Endodermal cell (in vitro differentiated cells): ENCODE measurements at regions not wholly inside any gene's neighbourhood (a gene's known extent, or its start where the extent isn't known, plus 50 kb on each side); places are given as distances from the start of the nearest gene placed in this dataset.

ENCODE experiments used
- DNase-seq: peaks from one replicate; pipeline ENCODE4 v3.0.0-alpha.2; 2017
- H3K27ac ChIP-seq: 2 replicates; pipeline ENCODE4 v1.5.1; 2013; ENCODE audit warnings: mild to moderate bottlenecking, low read depth, low read length, moderate library complexity
- H3K27me3 ChIP-seq: 2 replicates; pipeline ENCODE4 v1.6.1; 2013; ENCODE audit warnings: mild to moderate bottlenecking, low read length, moderate library complexity; ENCODE audit not compliant: insufficient read depth, control insufficient read depth, poor library complexity, severe bottlenecking
- H3K36me3 ChIP-seq: 2 replicates; pipeline ENCODE4 v1.7.0; 2013; ENCODE audit warnings: mild to moderate bottlenecking, low read length, moderate library complexity; ENCODE audit not compliant: control insufficient read depth, insufficient read depth
- H3K4me1 ChIP-seq: one replicate; pipeline ENCODE4 v1.7.0; 2013; ENCODE audit warnings: low read length; ENCODE audit not compliant: control insufficient read depth, insufficient read depth
- H3K4me3 ChIP-seq: 2 replicates; pipeline ENCODE4 v1.5.1; 2013; ENCODE audit warnings: mild to moderate bottlenecking, low read length, moderate library complexity
- H3K9ac ChIP-seq: 2 replicates; pipeline ENCODE4 v1.6.1; 2013; ENCODE audit warnings: mild to moderate bottlenecking, low read length, moderate library complexity; ENCODE audit not compliant: poor library complexity, severe bottlenecking; ENCODE audit errors: extremely low read depth
- H3K9me3 ChIP-seq: 2 replicates; pipeline ENCODE4 v1.6.1; 2013; ENCODE audit warnings: mild to moderate bottlenecking, low read length, moderate library complexity; ENCODE audit not compliant: control insufficient read depth
- H3K27ac Mint-ChIP-seq: 2 replicates; pipeline ENCODE4 v1.8.0; 2020; ENCODE audit warnings: mixed read lengths
- H3K27me3 Mint-ChIP-seq: 2 replicates; pipeline ENCODE4 v1.8.0; 2021; ENCODE audit warnings: mild to moderate bottlenecking, mixed read lengths; ENCODE audit not compliant: insufficient read depth
- H3K36me3 Mint-ChIP-seq: 2 replicates; pipeline ENCODE4 v1.8.0; 2020; ENCODE audit warnings: low read depth, mixed read lengths
- H3K4me1 Mint-ChIP-seq: 2 replicates; pipeline ENCODE4 v1.8.0; 2020; ENCODE audit warnings: mixed read lengths
- H3K4me3 Mint-ChIP-seq: 2 replicates; pipeline ENCODE4 v1.8.0; 2020; ENCODE audit warnings: mild to moderate bottlenecking, moderate library complexity, mixed read lengths
- H3K9me3 Mint-ChIP-seq: 2 replicates; pipeline ENCODE4 v1.8.0; 2020; ENCODE audit warnings: mild to moderate bottlenecking, mixed read lengths
- CTCF ChIP-seq: fragments of 200-600 bp; sonication (generic); conservative IDR thresholded peaks from 2 replicates; pipeline ENCODE4 v1.5.0; 2021; ENCODE audit warnings: antibody characterized with exemption, mild to moderate bottlenecking
- WGBS, 2 experiments: methylation state at CpG; one replicate each; pipeline versions ENCODE4 v1.1.5 to v1.1.7; 2013; ENCODE audit warnings: missing lambda C conversion rate in 2 of 2, mixed read lengths in 1 of 2; ENCODE audit not compliant: insufficient coverage in 1 of 2, insufficient read length in 1 of 2; 5-methylcytosine and 5-hydroxymethylcytosine counted together

- Histone ChIP-seq H3K27ac (no peak overlapping the region), H3K4me3 (no peak overlapping the region), H3K36me3 (no peaks in the 10 kb centered on the region), H3K4me1 (no peaks in the 10 kb centered on the region), H3K27me3 (no peaks in the 10 kb centered on the region), H3K9me3 (peaks cover 19% of the 10 kb centered on the region), H3K9ac (no peak overlapping the region)
- H3K27me3 Mint-ChIP-seq = no peaks in the 10 kb centered on the region
- no peak for TF ChIP-seq CTCF
- DNase-seq = no peak
- peaks cover 2% of the 10 kb centered on the region for H3K36me3 Mint-ChIP-seq
- 91 to 93% methylated on average over 2 to 3 of the region's 3 CpGs for WGBS, 2 experiments
- no peak overlapping the region for H3K4me3 Mint-ChIP-seq
- H3K9me3 Mint-ChIP-seq = peaks cover 14% of the 10 kb centered on the region
- no peaks in the 10 kb centered on the region for H3K4me1 Mint-ChIP-seq
- H3K27ac Mint-ChIP-seq = no peak overlapping the region
Measured at GRCh38 chr2:21489080-21489479, 365.3 kb downstream of the TDRD15 start.

- TF ChIP-seq CTCF = no peak
Measured at GRCh38 chr2:21498016-21498415, 374.2 kb downstream of the TDRD15 start.

GRCh38 chr2:21500401-21500945 is 376.7 kb downstream of the TDRD15 start:
- no peak for TF ChIP-seq CTCF
- H3K4me1 Mint-ChIP-seq = peaks cover 20% of the 10 kb centered on the region
- no peak overlapping the region for H3K27ac ChIP-seq
- DNase-seq = no peak
- H3K27ac Mint-ChIP-seq = no peak overlapping the region
- peaks cover 4% of the 10 kb centered on the region for H3K4me1 ChIP-seq
- no peaks in the 10 kb centered on the region for H3K36me3 ChIP-seq
- WGBS, 2 experiments = 100% methylated on average over 2 of the region's 4 CpGs; no CpG with 5 or more reads in 1 of the 2 experiments
- H3K9me3 ChIP-seq = no peaks in the 10 kb centered on the region
- H3K4me3 ChIP-seq = no peak overlapping the region
- no peaks in the 10 kb centered on the region for H3K27me3 Mint-ChIP-seq
- no peaks in the 10 kb centered on the region for H3K36me3 Mint-ChIP-seq
- H3K4me3 Mint-ChIP-seq = no peak overlapping the region
- no peaks in the 10 kb centered on the region for H3K9me3 Mint-ChIP-seq
- H3K9ac ChIP-seq = no peak overlapping the region
- H3K27me3 ChIP-seq = no peaks in the 10 kb centered on the region

More at GRCh38 chr2:21498016-21498415, 374.2 kb downstream of the TDRD15 start:
- H3K27me3 Mint-ChIP-seq = no peaks in the 10 kb centered on the region
- WGBS, 2 experiments = 90 to 100% methylated on average over 1 to 4 of the region's 4 CpGs
- no peak overlapping the region for H3K27ac ChIP-seq
- DNase-seq = no peak
- no peak overlapping the region for H3K4me3 ChIP-seq
- no peaks in the 10 kb centered on the region for H3K36me3 Mint-ChIP-seq
- H3K4me1 Mint-ChIP-seq = peaks cover 7% of the 10 kb centered on the region
- H3K9me3 Mint-ChIP-seq = no peaks in the 10 kb centered on the region
- H3K27me3 ChIP-seq = no peaks in the 10 kb centered on the region
- no peak overlapping the region for H3K9ac ChIP-seq
- no peak overlapping the region for H3K4me3 Mint-ChIP-seq
- H3K9me3 ChIP-seq = no peaks in the 10 kb centered on the region
- H3K27ac Mint-ChIP-seq = no peak overlapping the region
- H3K36me3 ChIP-seq = no peaks in the 10 kb centered on the region
- H3K4me1 ChIP-seq = no peaks in the 10 kb centered on the region
